HG03045 (cell line): ENCODE measurements at regions not wholly inside any gene's neighbourhood (a gene's known extent, or its start where the extent isn't known, plus 50 kb on each side); places are given as distances from the start of the nearest gene placed in this dataset.

ENCODE experiments used
- ATAC-seq: cut with Tn5 transposase; IDR thresholded peaks from one replicate; pipeline ENCODE4 v1.9.1; 2021; ENCODE audit warnings: mild to moderate bottlenecking, moderate library complexity; ENCODE audit not compliant: unreplicated experiment

DNA sequence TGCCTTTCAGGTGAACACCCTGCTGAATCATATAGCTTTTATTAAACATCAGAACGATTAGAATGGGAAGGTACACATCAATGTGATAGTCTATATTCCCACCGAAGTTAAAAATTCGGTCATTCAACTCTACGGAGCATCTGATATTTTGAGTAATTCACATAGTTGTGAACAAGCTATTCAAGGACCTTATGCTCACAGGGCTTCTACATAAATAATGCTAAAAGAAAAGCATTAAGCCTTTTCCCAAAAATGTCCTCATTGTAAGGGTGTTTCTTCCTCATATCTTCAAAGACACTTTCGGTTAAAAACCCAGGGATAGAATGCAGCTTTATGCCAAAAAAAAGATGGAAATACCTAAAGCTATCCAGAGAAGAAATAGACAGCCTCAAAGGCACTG lies 79.7 kb upstream of the EDNRA start:
- no peak for ATAC-seq

DNA sequence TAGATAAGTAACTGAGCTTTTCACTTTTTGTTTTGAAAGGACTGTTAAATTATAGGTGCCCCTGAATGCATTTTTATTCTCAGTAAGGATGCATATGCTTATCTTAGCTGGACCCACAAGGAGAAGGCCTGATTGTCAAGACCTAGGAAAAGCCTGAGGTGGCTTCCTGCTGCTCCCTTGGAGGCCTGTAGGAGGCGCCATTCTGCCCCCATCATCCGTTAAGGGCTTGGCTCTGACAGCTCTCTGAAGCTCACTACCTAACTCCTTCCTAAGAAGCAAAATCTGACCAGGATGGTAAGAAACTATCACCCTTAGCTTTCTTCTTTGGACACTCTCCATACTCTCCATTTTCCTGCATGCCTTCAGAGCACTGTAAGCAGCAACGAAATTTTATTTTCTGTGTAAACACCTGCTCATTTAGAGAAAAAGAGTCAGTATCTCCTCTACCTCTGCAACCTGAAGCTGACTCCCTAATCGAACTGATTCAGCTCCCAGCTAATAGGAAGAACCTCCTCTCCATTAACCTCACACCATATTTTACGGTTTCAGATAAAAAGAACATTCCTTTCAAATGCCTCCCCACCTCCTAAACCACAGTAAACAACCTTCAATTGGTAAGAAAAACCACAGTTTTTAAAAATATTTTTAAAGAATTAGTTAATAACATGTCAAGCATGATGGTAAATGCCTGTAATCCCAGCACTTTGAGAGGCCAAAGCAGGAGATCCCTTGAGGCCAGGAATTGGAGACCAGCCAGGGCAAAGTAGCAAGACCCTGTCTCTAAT lies 73.4 kb upstream of the EDNRA start:
- ATAC-seq: no peak

DNA sequence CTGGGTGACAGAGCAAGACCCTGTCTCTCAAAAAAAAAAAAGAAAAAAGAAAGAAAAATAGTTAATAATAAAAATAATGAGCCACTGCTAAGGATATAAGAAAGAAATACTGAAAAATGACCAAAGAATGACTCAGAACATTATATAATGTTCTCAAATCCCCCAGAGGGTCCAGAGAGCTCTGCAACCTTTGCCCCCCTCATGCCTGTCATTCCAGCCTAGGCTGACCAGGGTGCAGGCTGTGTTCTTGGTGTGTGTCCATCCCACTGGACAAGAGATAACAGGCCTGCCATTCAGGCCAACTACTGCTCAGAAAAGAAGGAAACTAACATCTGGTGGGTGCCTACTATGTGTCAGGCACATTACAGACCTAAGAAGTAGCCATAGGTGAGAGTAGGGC lies 72.7 kb upstream of the EDNRA start:
- ATAC-seq: no peak

DNA sequence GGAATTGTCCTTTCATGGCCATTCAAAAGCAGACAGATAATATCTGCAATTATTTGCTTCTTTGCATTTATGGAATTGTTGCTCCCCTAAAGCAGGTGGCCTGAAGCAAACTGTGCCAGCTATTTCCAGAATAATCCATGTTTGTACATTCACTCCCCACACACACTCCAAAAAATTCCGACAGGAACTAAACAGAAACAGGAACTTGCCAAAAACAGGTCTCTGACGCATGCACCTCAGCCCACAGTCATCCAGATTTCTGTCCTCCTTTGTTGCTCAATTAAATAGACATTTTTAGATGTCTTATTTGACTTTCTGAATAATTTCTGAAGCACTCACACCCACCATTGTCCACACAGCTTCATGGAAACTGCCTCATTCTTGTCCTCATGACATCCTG lies 71.5 kb upstream of the EDNRA start:
- no peak for ATAC-seq

DNA sequence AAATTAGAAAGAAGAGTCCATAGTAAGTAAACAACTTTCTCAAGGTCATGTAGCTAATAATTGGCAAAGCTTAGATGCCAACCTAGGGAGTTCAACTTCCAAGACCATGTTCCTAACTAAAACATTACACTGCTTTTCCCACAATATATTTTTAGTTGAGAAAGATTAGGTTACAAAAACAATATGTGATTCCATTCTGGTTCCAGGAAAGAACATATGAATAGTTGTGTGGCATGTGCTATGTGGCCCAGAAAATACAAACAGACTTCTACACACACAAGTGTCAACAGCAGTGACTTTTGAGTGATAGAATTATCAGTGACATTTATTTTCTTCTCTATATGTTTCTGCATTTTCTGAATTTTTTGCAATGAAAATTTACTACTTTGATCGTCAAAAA lies 62.7 kb upstream of the EDNRA start:
- ATAC-seq: no peak

DNA sequence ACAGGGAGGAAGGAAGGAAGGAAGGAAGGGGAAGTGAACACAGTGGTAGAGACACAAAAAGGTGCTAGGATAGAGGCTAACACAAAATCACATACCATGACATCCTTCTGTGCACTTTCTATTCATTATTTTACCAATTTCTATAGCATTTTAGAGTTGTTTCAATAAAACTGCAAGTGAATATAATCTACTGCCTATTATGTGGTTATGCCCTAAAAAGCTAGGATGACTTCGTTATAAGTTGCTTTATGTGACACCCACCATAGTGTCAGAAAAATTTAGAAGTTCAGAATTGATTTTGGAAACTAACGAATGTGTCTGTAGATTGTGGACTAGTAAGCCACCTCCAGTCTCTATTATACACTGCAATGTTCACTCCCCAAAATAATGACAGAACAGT lies 59.4 kb upstream of the EDNRA start:
- no peak for ATAC-seq

DNA sequence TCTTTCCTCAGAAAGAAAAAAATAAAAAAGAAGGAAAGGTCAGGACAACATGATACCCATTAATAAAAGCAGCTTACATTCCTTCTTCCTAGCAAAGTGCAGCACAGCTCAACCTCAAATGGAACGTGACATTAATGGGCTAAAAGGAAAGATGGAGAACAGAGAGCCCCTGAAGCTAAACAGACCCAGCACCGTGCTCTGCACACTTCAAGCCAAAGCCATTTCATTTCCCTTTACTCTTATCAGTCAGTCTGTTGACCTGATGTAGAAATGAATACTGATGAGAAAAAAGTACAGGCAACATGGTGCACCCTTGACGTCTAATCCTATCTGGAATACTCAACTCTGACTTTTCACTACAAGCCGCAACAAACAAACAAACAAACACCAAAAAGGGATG lies 57.7 kb upstream of the EDNRA start:
- no peak for ATAC-seq

DNA sequence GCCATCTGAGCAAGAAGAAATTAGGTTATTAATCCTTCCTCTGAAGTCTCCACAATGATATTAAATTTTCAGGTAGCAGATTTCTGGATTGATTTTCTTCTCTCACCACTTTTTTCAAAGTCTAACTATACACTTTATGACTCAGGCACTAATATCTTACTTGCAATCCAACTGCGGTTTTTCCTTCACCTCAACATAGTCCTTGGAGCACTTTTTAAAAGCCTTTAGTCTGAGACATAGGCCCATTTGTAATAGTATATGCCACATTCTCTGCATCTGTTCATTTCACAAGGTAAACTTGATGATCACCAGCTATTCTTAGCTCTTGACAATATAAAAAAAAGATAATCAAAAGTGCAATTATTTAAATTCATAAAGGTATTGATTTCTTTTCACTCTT lies 55.9 kb upstream of the EDNRA start:
- no peak for ATAC-seq

DNA sequence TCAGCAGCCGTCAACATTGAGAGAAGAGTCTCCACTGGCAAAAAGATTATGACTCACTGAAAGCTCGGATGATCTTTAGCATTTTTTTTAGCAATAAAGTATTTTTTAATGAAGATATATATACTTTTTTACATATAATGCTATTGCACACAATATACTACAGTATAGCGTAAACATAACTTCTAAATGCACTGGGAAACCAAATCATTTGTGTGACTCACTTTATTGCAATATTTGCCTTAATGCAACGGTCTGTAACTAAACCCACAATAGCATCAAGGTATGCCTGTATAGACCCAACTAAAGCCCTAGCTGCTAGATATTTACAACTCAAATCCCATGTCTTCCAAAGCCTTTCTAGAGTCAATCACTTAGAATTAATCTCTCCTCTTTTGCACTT lies 52.3 kb upstream of the EDNRA start:
- no peak for ATAC-seq

DNA sequence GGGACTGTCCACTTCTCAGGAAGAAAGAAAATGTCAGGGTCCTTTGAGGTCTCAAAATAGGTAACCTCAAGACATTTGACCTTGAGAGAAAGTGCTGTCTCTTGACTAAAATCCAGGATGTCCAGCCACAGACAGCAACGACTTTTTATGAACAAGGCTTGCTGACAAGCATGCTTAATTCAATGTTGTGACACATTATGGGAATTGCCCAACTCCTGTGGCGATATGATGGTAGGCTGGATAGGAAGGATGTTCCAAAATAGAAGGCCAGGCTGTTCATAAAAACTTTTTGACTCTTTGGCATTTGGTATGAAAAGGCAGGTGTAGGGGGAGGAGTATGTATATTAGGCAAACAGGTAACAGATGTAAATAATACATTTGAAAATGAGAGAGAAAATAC lies 50.8 kb upstream of the EDNRA start:
- ATAC-seq: no peak
